ENCODE measurements at regions not wholly inside any gene's neighbourhood (a gene's known extent, or its start where the extent isn't known, plus 50 kb on each side); places are given as distances from the start of the nearest gene placed in this dataset.

- Histone ChIP-seq H3K36me3 (ENCODE audit: control insufficient read depth, low read depth, low read length) (no peaks in the 10 kb centered on the region), H3K9ac (ENCODE audit: low read length) (no peak overlapping the region), H3K27ac (ENCODE audit: low read length) (no peak overlapping the region), H3K27me3 (ENCODE audit: control insufficient read depth, insufficient read depth, low read length) (no peaks in the 10 kb centered on the region), H3K4me1 (ENCODE audit: control insufficient read depth, low read depth, low read length) (peaks cover 4% of the 10 kb centered on the region), H3K9me3 (ENCODE audit: control insufficient read depth, low read depth, low read length) (no peaks in the 10 kb centered on the region), H3K4me3 (ENCODE audit: low read length) (no peak overlapping the region)
These were observed 336.3 kb upstream of the NOX3 start for GRCh38 chr6:155791891-155792290.

- Histone ChIP-seq H3K4me3 (ENCODE audit: low read length) (no peak overlapping the region), H3K27me3 (ENCODE audit: control insufficient read depth, insufficient read depth, low read length) (no peaks in the 10 kb centered on the region), H3K36me3 (ENCODE audit: control insufficient read depth, low read depth, low read length) (no peaks in the 10 kb centered on the region), H3K4me1 (ENCODE audit: control insufficient read depth, low read depth, low read length) (peaks cover 4% of the 10 kb centered on the region), H3K9me3 (ENCODE audit: control insufficient read depth, low read depth, low read length) (no peaks in the 10 kb centered on the region), H3K27ac (ENCODE audit: low read length) (no peak overlapping the region), H3K9ac (ENCODE audit: low read length) (no peak overlapping the region)
These were observed 335.5 kb upstream of the NOX3 start for GRCh38 chr6:155791186-155791585.

GRCh38 chr6:155787168-155787567 lies 331.5 kb upstream of the NOX3 start:
- H3K4me1 ChIP-seq (ENCODE audit: control insufficient read depth, low read depth, low read length), result peaks cover 4% of the 10 kb centered on the region
- H3K36me3 ChIP-seq (ENCODE audit: control insufficient read depth, low read depth, low read length), result no peaks in the 10 kb centered on the region
- no peaks in the 10 kb centered on the region for H3K9me3 ChIP-seq (ENCODE audit: control insufficient read depth, low read depth, low read length)
- H3K4me3 ChIP-seq (ENCODE audit: low read length), result no peak overlapping the region
- no peaks in the 10 kb centered on the region for H3K27me3 ChIP-seq (ENCODE audit: control insufficient read depth, insufficient read depth, low read length)
- no peak overlapping the region for H3K27ac ChIP-seq (ENCODE audit: low read length)
- H3K9ac ChIP-seq (ENCODE audit: low read length), result no peak overlapping the region

GRCh38 chr6:155786528-155786927 lies 330.9 kb upstream of the NOX3 start:
- Histone ChIP-seq H3K4me1 (ENCODE audit: control insufficient read depth, low read depth, low read length) (peaks cover 1% of the 10 kb centered on the region), H3K27ac (ENCODE audit: low read length) (no peak overlapping the region), H3K9ac (ENCODE audit: low read length) (no peak overlapping the region), H3K4me3 (ENCODE audit: low read length) (no peak overlapping the region), H3K9me3 (ENCODE audit: control insufficient read depth, low read depth, low read length) (no peaks in the 10 kb centered on the region), H3K27me3 (ENCODE audit: control insufficient read depth, insufficient read depth, low read length) (no peaks in the 10 kb centered on the region), H3K36me3 (ENCODE audit: control insufficient read depth, low read depth, low read length) (no peaks in the 10 kb centered on the region)

- Histone ChIP-seq H3K4me3 (ENCODE audit: low read length) (no peak overlapping the region), H3K27ac (ENCODE audit: low read length) (no peak overlapping the region), H3K36me3 (ENCODE audit: control insufficient read depth, low read depth, low read length) (no peaks in the 10 kb centered on the region), H3K9ac (ENCODE audit: low read length) (no peak overlapping the region), H3K27me3 (ENCODE audit: control insufficient read depth, insufficient read depth, low read length) (no peaks in the 10 kb centered on the region), H3K4me1 (ENCODE audit: control insufficient read depth, low read depth, low read length) (no peaks in the 10 kb centered on the region), H3K9me3 (ENCODE audit: control insufficient read depth, low read depth, low read length) (no peaks in the 10 kb centered on the region)
These were observed 327.3 kb upstream of the NOX3 start for GRCh38 chr6:155782739-155783459.

- no peak overlapping the region for H3K4me3 ChIP-seq (ENCODE audit: low read length)
- no peaks in the 10 kb centered on the region for H3K4me1 ChIP-seq (ENCODE audit: control insufficient read depth, low read depth, low read length)
- no peaks in the 10 kb centered on the region for H3K9me3 ChIP-seq (ENCODE audit: control insufficient read depth, low read depth, low read length)
- H3K36me3 ChIP-seq (ENCODE audit: control insufficient read depth, low read depth, low read length), result no peaks in the 10 kb centered on the region
- no peak overlapping the region for H3K27ac ChIP-seq (ENCODE audit: low read length)
- H3K9ac ChIP-seq (ENCODE audit: low read length), result no peak overlapping the region
- H3K27me3 ChIP-seq (ENCODE audit: control insufficient read depth, insufficient read depth, low read length), result no peaks in the 10 kb centered on the region
These were observed 326.7 kb upstream of the NOX3 start for GRCh38 chr6:155782320-155782731.

- no peak overlapping the region for H3K4me3 ChIP-seq (ENCODE audit: low read length)
These were observed 323.8 kb upstream of the NOX3 start for GRCh38 chr6:155779456-155779855.

GRCh38 chr6:155778336-155778735 lies 322.7 kb upstream of the NOX3 start:
- no peak overlapping the region for H3K4me3 ChIP-seq (ENCODE audit: low read length)
- H3K27me3 ChIP-seq (ENCODE audit: control insufficient read depth, insufficient read depth, low read length), result no peaks in the 10 kb centered on the region
- H3K9ac ChIP-seq (ENCODE audit: low read length), result no peak overlapping the region
- no peaks in the 10 kb centered on the region for H3K9me3 ChIP-seq (ENCODE audit: control insufficient read depth, low read depth, low read length)
- no peaks in the 10 kb centered on the region for H3K4me1 ChIP-seq (ENCODE audit: control insufficient read depth, low read depth, low read length)
- no peak overlapping the region for H3K27ac ChIP-seq (ENCODE audit: low read length)
- no peaks in the 10 kb centered on the region for H3K36me3 ChIP-seq (ENCODE audit: control insufficient read depth, low read depth, low read length)

More at GRCh38 chr6:155779456-155779855, 323.8 kb upstream of the NOX3 start:
- H3K27me3 ChIP-seq (ENCODE audit: control insufficient read depth, insufficient read depth, low read length), result no peaks in the 10 kb centered on the region
- H3K27ac ChIP-seq (ENCODE audit: low read length), result no peak overlapping the region
- H3K4me1 ChIP-seq (ENCODE audit: control insufficient read depth, low read depth, low read length), result no peaks in the 10 kb centered on the region
- H3K9me3 ChIP-seq (ENCODE audit: control insufficient read depth, low read depth, low read length), result no peaks in the 10 kb centered on the region
- no peaks in the 10 kb centered on the region for H3K36me3 ChIP-seq (ENCODE audit: control insufficient read depth, low read depth, low read length)
- no peak overlapping the region for H3K9ac ChIP-seq (ENCODE audit: low read length)

GRCh38 chr6:155771822-155772221 lies 316.2 kb upstream of the NOX3 start:
- Histone ChIP-seq H3K4me3 (ENCODE audit: low read length) (no peak overlapping the region), H3K4me1 (ENCODE audit: control insufficient read depth, low read depth, low read length) (no peaks in the 10 kb centered on the region), H3K27me3 (ENCODE audit: control insufficient read depth, insufficient read depth, low read length) (no peaks in the 10 kb centered on the region), H3K27ac (ENCODE audit: low read length) (no peak overlapping the region), H3K36me3 (ENCODE audit: control insufficient read depth, low read depth, low read length) (no peaks in the 10 kb centered on the region), H3K9me3 (ENCODE audit: control insufficient read depth, low read depth, low read length) (no peaks in the 10 kb centered on the region), H3K9ac (ENCODE audit: low read length) (no peak overlapping the region)

GRCh38 chr6:155770856-155771255 lies 315.2 kb upstream of the NOX3 start:
- no peaks in the 10 kb centered on the region for H3K27me3 ChIP-seq (ENCODE audit: control insufficient read depth, insufficient read depth, low read length)
- no peaks in the 10 kb centered on the region for H3K9me3 ChIP-seq (ENCODE audit: control insufficient read depth, low read depth, low read length)
- no peak overlapping the region for H3K4me3 ChIP-seq (ENCODE audit: low read length)
- no peak overlapping the region for H3K9ac ChIP-seq (ENCODE audit: low read length)
- H3K4me1 ChIP-seq (ENCODE audit: control insufficient read depth, low read depth, low read length), result no peaks in the 10 kb centered on the region
- H3K36me3 ChIP-seq (ENCODE audit: control insufficient read depth, low read depth, low read length), result no peaks in the 10 kb centered on the region
- no peak overlapping the region for H3K27ac ChIP-seq (ENCODE audit: low read length)

GRCh38 chr6:155770313-155770712 lies 314.7 kb upstream of the NOX3 start:
- Histone ChIP-seq H3K9ac (ENCODE audit: low read length) (no peak overlapping the region), H3K4me1 (ENCODE audit: control insufficient read depth, low read depth, low read length) (no peaks in the 10 kb centered on the region), H3K27me3 (ENCODE audit: control insufficient read depth, insufficient read depth, low read length) (no peaks in the 10 kb centered on the region), H3K9me3 (ENCODE audit: control insufficient read depth, low read depth, low read length) (no peaks in the 10 kb centered on the region), H3K27ac (ENCODE audit: low read length) (no peak overlapping the region), H3K4me3 (ENCODE audit: low read length) (no peak overlapping the region), H3K36me3 (ENCODE audit: control insufficient read depth, low read depth, low read length) (no peaks in the 10 kb centered on the region)

Data from iPS-18a (cell line).